Endothelial cell of umbilical vein (primary cell): ENCODE measurements at regions not wholly inside any gene's neighbourhood (a gene's known extent, or its start where the extent isn't known, plus 50 kb on each side); places are given as distances from the start of the nearest gene placed in this dataset.

Experiments
- BruUV-seq: library from RNA; stranded (reverse); fragments of 400-500 nt; replicated peaks from 2 replicates; lab custom pipeline; 2021; lab: Mats Ljungman, UMichigan
- CTCF ChIA-PET: fragments of 300-600, 350-600 bp; sonication (Branson Sonifier 250); formaldehyde crosslinking; loops from one replicate; lab custom pipeline; 2021; ENCODE audit warnings: antibody characterized with exemption, inconsistent platforms; lab: Charles Lee
- POLR2A ChIA-PET: fragments of 300-600, 350-600 bp; sonication (Branson Sonifier 250); formaldehyde crosslinking; loops from one replicate; lab custom pipeline; 2021; ENCODE audit warnings: antibody characterized with exemption, inconsistent platforms; lab: Charles Lee
- DNase-seq: peaks from one replicate; pipeline ENCODE4 v3.0.0-alpha.2; 2011; ENCODE audit warnings: low read depth, low spot score
- FAIRE-seq: peaks from 2 replicates; lab custom pipeline; 2011; peaks lifted over from hg19 to GRCh38; lab: Jason Lieb, UNC
- H2AFZ ChIP-seq: 2 replicates; pipeline ENCODE4 v1.6.0; 2012; ENCODE audit warnings: low read depth, low read length, control low read depth, inconsistent platforms
- H3K27ac ChIP-seq: 2 replicates; pipeline ENCODE4 v1.5.1; 2011; ENCODE audit warnings: low read depth, mild to moderate bottlenecking, control low read depth, low read length, moderate library complexity; ENCODE audit not compliant: insufficient read depth
- H3K27me3 ChIP-seq, 2 experiments: 2 replicates each; pipeline versions ENCODE4 v1.6.0 to v1.6.1; 2011; ENCODE audit warnings: low read length in 2 of 2, mixed read lengths in 1 of 2; ENCODE audit not compliant: control insufficient read depth in 2 of 2, insufficient read depth in 2 of 2
- H3K36me3 ChIP-seq, 2 experiments: 2 replicates in 1 of 2; 3 replicates in 1 of 2; pipeline ENCODE4 v1.5.1; 2011; ENCODE audit warnings: low read length in 2 of 2, mild to moderate bottlenecking in 1 of 2, moderate library complexity in 1 of 2; ENCODE audit not compliant: control insufficient read depth in 2 of 2, insufficient read depth in 2 of 2; ENCODE audit errors: extremely low read depth in 1 of 2
- H3K4me1 ChIP-seq: 3 replicates; pipeline ENCODE4 v1.5.1; 2011; ENCODE audit warnings: mild to moderate bottlenecking, low read length; ENCODE audit not compliant: control insufficient read depth, insufficient read depth; ENCODE audit errors: extremely low read depth
- H3K4me2 ChIP-seq: 2 replicates; pipeline ENCODE4 v1.6.1; 2011; ENCODE audit warnings: low read length, control low read depth, mixed read lengths; ENCODE audit not compliant: insufficient read depth
- H3K4me3 ChIP-seq, 3 experiments: fragments of 200-600 bp in 1 of 3; sonication (generic), shearing (Covaris generic) in 1 of 3; replicated peaks in 1 of 3; 2 replicates each; pipeline ENCODE4 v1.5.1; 2011 to 2016; ENCODE audit warnings: control low read depth in 3 of 3, low read length in 3 of 3, mild to moderate bottlenecking in 2 of 3, inconsistent platforms in 1 of 3, low read depth in 1 of 3, moderate library complexity in 1 of 3; ENCODE audit not compliant: insufficient read depth in 1 of 3
- H3K79me2 ChIP-seq: 2 replicates; pipeline ENCODE4 v1.6.0; 2012; ENCODE audit warnings: low read length, inconsistent platforms; ENCODE audit not compliant: control insufficient read depth, insufficient read depth
- H3K9ac ChIP-seq: replicated peaks from 2 replicates; pipeline ENCODE3; 2011; ENCODE audit warnings: low read length, control low read depth; ENCODE audit not compliant: insufficient read depth; ENCODE audit errors: extremely low read depth
- H3K9me1 ChIP-seq: replicated peaks from 3 replicates; pipeline ENCODE4 v1.6.0; 2011; ENCODE audit warnings: mild to moderate bottlenecking, low read length; ENCODE audit not compliant: control insufficient read depth, insufficient read depth; ENCODE audit errors: extremely low read depth
- H3K9me3 ChIP-seq: replicated peaks from 2 replicates; pipeline ENCODE4 v1.5.1; 2012; ENCODE audit warnings: low read length, inconsistent platforms; ENCODE audit not compliant: control insufficient read depth, insufficient read depth
- H4K20me1 ChIP-seq: replicated peaks from 2 replicates; pipeline ENCODE3; 2011; ENCODE audit warnings: mild to moderate bottlenecking, low read length; ENCODE audit not compliant: control insufficient read depth, insufficient read depth; ENCODE audit errors: extremely low read depth
- EZH2 ChIP-seq: IDR thresholded peaks from 2 replicates; pipeline ENCODE4 v1.6.1; 2012; ENCODE audit warnings: borderline replicate concordance, low read depth, mild to moderate bottlenecking, moderate library complexity, low read length, inconsistent platforms; ENCODE audit not compliant: severe bottlenecking
- FOS ChIP-seq: IDR thresholded peaks from 2 replicates; pipeline ENCODE4 v1.6.1; 2011; ENCODE audit warnings: mild to moderate bottlenecking, low read length, moderate library complexity, borderline replicate concordance; ENCODE audit not compliant: insufficient read depth
- GATA2 ChIP-seq: IDR thresholded peaks from 2 replicates; pipeline ENCODE4 v1.7.0; 2011; ENCODE audit warnings: low read depth, mild to moderate bottlenecking, moderate library complexity, mixed read lengths, low read length; ENCODE audit not compliant: insufficient read length, insufficient read depth
- JUN ChIP-seq: IDR thresholded peaks from 2 replicates; pipeline ENCODE4 v1.6.1; 2011; ENCODE audit warnings: borderline replicate concordance, low read depth; ENCODE audit not compliant: insufficient read length, insufficient read depth
- MAX ChIP-seq: IDR thresholded peaks from 2 replicates; pipeline ENCODE4 v1.6.1; 2011; ENCODE audit not compliant: insufficient read depth, insufficient read length
- MYC ChIP-seq: IDR thresholded peaks from one replicate; pipeline ENCODE4 v1.6.1; 2011; ENCODE audit warnings: mild to moderate bottlenecking, low read depth, low read length
- POLR2A ChIP-seq: IDR thresholded peaks from 2 replicates; pipeline ENCODE4 v1.6.1; 2012; ENCODE audit warnings: low read depth, mild to moderate bottlenecking, control low read depth, low read length
- POLR2AphosphoS5 ChIP-seq: IDR thresholded peaks from 2 replicates; pipeline ENCODE4 v1.6.1; 2012; ENCODE audit warnings: low read depth, mild to moderate bottlenecking, control low read depth, low read length, moderate library complexity; ENCODE audit not compliant: insufficient read depth
- dilution Hi-C: fragments of 300-500 bp; cut with MboI; formaldehyde crosslinking; loops from one replicate; pipeline ENCODE4 v1.15.0; 2019; ENCODE audit warnings: low sequenced_read_pairs; ENCODE audit not compliant: extremely low pct_ligation_motif_present
- intact Hi-C: fragments of 100-400 bp; cut with micrococcal nuclease; formaldehyde crosslinking; loops from one replicate; pipeline ENCODE4 v1.10.0; 2022
- TF ChIP-seq, protein P1 (sequence below), 2 donors: IDR thresholded peaks; 1 replicate in 1 of 2; 2 replicates in 1 of 2; pipeline ENCODE4 v1.5.1; 2011; ENCODE audit warnings: low read length in 2 of 2, mild to moderate bottlenecking in 2 of 2, moderate library complexity in 2 of 2, control low read depth in 1 of 2, inconsistent platforms in 1 of 2, low read depth in 1 of 2; ENCODE audit not compliant: insufficient read depth in 1 of 2; ENCODE audit errors: extremely low read depth in 1 of 2

DNA sequence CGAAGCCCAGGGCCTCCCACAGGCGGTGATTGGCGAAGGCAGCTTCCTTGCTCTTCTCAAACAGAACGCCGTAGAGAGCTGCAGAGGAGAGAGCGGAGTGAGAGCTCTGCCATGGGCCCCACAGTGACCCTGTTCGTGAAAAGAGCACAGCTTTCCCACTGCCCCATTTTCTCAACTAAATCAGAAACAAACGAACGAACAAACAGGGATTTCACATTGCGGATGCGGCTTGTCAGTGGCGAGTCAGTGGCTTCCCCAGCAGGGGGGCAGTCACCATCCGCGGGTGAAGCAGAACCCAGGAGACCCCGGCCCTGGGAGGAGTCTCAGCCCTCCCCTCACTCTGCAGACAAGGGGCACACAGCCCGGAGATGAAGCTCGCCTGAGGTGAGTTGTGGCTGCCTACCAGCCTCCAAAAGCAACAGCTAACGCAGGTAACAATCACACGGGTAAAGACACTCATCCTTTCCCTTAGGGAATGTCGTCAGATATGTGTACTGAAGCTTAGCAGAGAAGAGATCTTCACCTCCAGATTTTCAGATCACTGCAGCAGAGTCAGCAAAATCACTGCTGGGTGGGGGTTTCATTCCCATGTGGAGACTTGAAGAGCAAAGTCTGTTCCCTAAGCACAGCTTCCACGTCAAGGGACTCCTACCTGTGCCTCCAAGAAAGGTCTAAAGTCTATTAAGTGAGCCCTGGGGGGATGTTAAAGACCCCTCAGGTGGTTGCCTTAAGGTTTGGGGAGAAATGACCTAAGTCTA, 51.2 kb upstream of the GPR31 start:
- Histone ChIP-seq H3K9ac (no peak overlapping the region), H3K36me3 (no peaks in the 10 kb centered on the region), H3K27ac (no peak overlapping the region), H3K27me3 (no peaks in the 10 kb centered on the region), H3K4me3 (no peak overlapping the region), H3K9me3 (no peaks in the 10 kb centered on the region), H2AFZ (no peak overlapping the region), H4K20me1 (no peaks in the 10 kb centered on the region), H3K4me1 (no peaks in the 10 kb centered on the region), H3K4me2 (no peak overlapping the region), H3K79me2 (no peaks in the 10 kb centered on the region), H3K9me1 (no peaks in the 10 kb centered on the region)
- ChIA-PET CTCF (no interaction called here), POLR2A (no interaction called here)
- TF ChIP-seq FOS (no peak), JUN (no peak), MAX (no peak), EZH2 (no peak), MYC (no peak), POLR2AphosphoS5 (no peak)
- dilution Hi-C loops, result no loop called here
- FAIRE-seq (no peak), DNase-seq (no peak)
- BruUV-seq, result no TSS peak
- intact Hi-C loops, result no loop called here

DNA sequence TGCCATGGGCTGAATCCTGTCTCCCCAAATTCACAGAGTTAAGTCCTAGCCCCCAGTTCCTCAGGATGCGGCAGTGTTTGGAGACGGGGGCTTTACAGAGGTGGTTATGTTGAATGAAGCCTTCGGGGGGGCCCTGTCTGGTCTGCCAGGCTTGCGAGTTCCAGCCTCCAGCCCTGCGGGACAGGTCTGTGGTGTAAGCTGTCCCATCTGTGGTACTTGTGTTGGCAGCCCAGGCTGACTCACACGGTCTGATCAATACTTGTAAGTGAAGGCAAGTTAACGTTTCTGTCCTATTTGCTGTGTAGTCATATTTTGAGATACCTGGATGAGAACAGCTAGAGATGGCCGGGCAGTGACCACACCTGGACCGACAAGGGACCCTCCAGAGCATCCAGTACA, 51.8 kb upstream of the GPR31 start:
- no peak overlapping the region for H3K4me3 ChIP-seq
- no peak overlapping the region for H3K9ac ChIP-seq
- H3K9me1 ChIP-seq, result no peaks in the 10 kb centered on the region
- no peak for DNase-seq
- H3K36me3 ChIP-seq, result no peaks in the 10 kb centered on the region
- TF ChIP-seq EZH2 (no peak), FOS (no peak), GATA2 (no peak), JUN (no peak), MAX (no peak), POLR2AphosphoS5 (no peak), MYC (no peak), POLR2A (no peak)
- TF ChIP-seq, protein P1, sequence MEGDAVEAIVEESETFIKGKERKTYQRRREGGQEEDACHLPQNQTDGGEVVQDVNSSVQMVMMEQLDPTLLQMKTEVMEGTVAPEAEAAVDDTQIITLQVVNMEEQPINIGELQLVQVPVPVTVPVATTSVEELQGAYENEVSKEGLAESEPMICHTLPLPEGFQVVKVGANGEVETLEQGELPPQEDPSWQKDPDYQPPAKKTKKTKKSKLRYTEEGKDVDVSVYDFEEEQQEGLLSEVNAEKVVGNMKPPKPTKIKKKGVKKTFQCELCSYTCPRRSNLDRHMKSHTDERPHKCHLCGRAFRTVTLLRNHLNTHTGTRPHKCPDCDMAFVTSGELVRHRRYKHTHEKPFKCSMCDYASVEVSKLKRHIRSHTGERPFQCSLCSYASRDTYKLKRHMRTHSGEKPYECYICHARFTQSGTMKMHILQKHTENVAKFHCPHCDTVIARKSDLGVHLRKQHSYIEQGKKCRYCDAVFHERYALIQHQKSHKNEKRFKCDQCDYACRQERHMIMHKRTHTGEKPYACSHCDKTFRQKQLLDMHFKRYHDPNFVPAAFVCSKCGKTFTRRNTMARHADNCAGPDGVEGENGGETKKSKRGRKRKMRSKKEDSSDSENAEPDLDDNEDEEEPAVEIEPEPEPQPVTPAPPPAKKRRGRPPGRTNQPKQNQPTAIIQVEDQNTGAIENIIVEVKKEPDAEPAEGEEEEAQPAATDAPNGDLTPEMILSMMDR (IDR thresholded peaks at IDR 0.05; ENCODE audit: extremely low read depth in 1 of 2, insufficient read depth in 1 of 2, low read depth in 1 of 2, low read length in 2 of 2), result no peak
- dilution Hi-C loops (no loop called here), intact Hi-C loops (no loop called here)
- no TSS peak for BruUV-seq
- POLR2A ChIA-PET, result no interaction called here
- no peaks in the 10 kb centered on the region for H3K4me1 ChIP-seq
- H3K9me3 ChIP-seq, result no peaks in the 10 kb centered on the region
- H3K4me2 ChIP-seq, result no peak overlapping the region
- no peaks in the 10 kb centered on the region for H3K27me3 ChIP-seq
- H3K79me2 ChIP-seq, result no peaks in the 10 kb centered on the region
- no peak overlapping the region for H2AFZ ChIP-seq
- FAIRE-seq, result no peak
- CTCF ChIA-PET, result no interaction called here
- H3K27ac ChIP-seq, result no peak overlapping the region
- no peaks in the 10 kb centered on the region for H4K20me1 ChIP-seq
